ENCODE measurements at regions not wholly inside any gene's neighbourhood (a gene's known extent, or its start where the extent isn't known, plus 50 kb on each side); places are given as distances from the start of the nearest gene placed in this dataset.
"Not testable (repeated sequence)": the region's sequence is repeated elsewhere in the genome, so short reads cannot be mapped to it uniquely, and the experiment has no call there.

DNA sequence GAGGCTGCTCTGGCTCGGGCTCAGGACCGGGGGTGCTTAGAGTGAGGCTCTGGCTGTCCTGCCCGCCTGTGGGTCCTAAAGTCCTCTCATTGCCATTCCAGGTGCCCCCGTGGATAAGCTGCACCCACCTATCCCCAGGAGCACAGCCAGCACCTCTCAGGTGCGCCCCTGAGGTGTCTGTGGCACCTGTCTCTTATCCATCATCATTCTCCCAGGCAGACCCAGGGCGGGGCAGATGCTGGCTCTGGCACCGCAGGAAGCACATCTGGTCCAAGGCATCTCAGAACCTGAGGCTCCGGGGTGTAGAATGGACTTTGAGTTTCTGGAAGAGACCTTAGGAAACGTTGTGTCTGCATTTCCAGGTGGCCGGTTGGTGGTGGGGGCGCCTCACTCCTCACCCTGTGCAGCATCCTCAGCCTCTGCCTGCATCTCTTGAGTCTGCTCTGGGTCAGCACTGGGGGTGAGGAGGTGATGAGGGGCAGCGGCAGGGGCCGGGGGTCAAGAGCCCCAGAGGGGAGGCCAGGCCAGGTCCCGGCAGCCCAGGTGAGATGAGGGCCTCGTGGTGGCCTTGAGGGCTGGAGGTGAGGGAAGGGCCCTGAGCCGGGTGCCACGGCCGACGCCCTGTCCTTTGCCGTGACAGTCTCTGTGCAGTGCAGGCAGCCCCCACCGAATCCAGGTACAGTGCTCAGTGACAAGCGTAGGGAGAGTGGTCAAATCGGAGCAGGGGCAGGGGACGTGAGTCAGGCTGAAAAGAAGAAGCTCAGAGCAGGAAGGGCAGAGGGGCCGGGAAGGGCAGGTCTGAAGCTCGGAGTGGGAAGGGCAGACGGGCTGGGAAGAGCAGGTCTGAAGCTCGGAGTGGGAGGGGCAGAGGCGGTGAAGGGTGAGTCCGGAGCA lies 173.5 kb downstream of the NPIPB11 start:
- H3K36me3 ChIP-seq (ENCODE audit: control insufficient read depth, insufficient read depth, low read length): no peaks in the 10 kb centered on the region; the same call in 1 of the 2 replicates

DNA sequence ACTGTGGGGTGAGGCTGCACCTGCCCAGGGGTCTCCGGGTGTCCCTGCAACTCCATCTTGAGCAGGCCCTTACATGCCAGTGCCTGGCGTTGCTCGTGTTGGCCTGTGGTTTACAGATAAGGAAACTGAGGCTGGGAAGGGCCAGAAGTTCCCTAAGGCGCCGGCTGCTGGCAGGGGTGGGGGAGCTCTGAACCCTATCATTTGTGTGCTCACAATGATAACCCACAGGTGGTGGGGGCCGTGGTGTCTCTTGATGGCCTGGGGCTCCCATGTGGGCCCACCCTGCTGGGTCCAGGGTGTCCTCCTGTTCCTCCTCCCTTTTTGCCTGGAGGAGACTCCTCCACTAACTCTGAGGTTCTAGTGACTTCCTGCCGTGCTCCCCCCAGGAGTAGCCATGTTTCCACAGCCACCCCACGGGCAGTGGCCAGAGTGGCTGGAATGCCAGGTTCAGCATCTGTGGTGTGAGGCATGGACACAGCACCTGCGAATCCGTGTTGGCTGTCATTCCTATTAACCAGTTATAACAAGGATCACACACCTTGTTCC lies 174.3 kb downstream of the NPIPB11 start:
- DNase-seq (ENCODE audit: extremely low read depth, insufficient read length); H3K36me3 ChIP-seq (ENCODE audit: control insufficient read depth, insufficient read depth, low read length); H3K27me3 ChIP-seq (replicated peaks; ENCODE audit: control insufficient read depth, insufficient read depth, low read length); H3K4me3 ChIP-seq (replicated peaks; ENCODE audit: low read depth, low read length): not testable (repeated sequence)

More for the DNA sequence above, 173.5 kb downstream of the NPIPB11 start:
- Histone ChIP-seq H3K4me3 (replicated peaks; ENCODE audit: low read depth, low read length) (no peak overlapping the region), H3K27me3 (replicated peaks; ENCODE audit: control insufficient read depth, insufficient read depth, low read length) (no peaks in the 10 kb centered on the region)
- no peak for TF ChIP-seq CTCF (IDR thresholded peaks at IDR 0.05; ENCODE audit: insufficient read depth, low read length, poor library complexity, severe bottlenecking)
- no peak for DNase-seq (ENCODE audit: extremely low read depth, insufficient read length)

DNA sequence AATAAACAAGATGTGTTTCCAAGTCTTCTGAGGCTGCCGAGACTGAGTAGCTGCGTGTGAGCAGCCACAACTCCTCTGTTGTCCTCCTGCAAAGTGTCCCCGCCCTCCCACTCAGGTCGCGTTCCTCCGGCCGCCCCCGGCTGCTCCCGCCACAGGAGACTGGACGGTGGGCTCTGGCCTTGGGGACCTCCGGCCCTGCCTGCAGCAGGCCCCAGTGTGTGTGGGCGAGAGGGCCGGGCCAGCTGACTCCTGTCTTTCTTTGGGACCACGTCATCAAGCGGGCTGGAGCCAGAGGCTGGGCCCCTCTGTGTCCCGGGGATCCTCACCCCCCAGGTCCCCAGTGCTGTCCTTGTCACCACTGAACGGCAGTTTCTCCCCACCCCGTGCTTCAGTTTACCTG lies 175.3 kb downstream of the NPIPB11 start:
- H3K4me3 ChIP-seq (replicated peaks; ENCODE audit: low read depth, low read length): no peak overlapping the region
- H3K27me3 ChIP-seq (replicated peaks; ENCODE audit: control insufficient read depth, insufficient read depth, low read length): no peaks in the 10 kb centered on the region

GRCh38 chr16:29230671-29231096 lies 175.8 kb downstream of the NPIPB11 start:
- TF ChIP-seq CTCF (IDR thresholded peaks at IDR 0.05; ENCODE audit: insufficient read depth, low read length, poor library complexity, severe bottlenecking): no peak
- no peaks in the 10 kb centered on the region; the same call in 1 of the 2 replicates for H3K36me3 ChIP-seq (ENCODE audit: control insufficient read depth, insufficient read depth, low read length)
- H3K4me3 ChIP-seq (replicated peaks; ENCODE audit: low read depth, low read length): no peak overlapping the region
- H3K27me3 ChIP-seq (replicated peaks; ENCODE audit: control insufficient read depth, insufficient read depth, low read length): no peaks in the 10 kb centered on the region
- no peak for DNase-seq (ENCODE audit: extremely low read depth, insufficient read length)

More for the DNA sequence above, 175.3 kb downstream of the NPIPB11 start:
- DNase-seq (ENCODE audit: extremely low read depth, insufficient read length): no peak
- H3K36me3 ChIP-seq (ENCODE audit: control insufficient read depth, insufficient read depth, low read length): no peaks in the 10 kb centered on the region; the same call in 1 of the 2 replicates
- no peak for TF ChIP-seq CTCF (IDR thresholded peaks at IDR 0.05; ENCODE audit: insufficient read depth, low read length, poor library complexity, severe bottlenecking)

DNA sequence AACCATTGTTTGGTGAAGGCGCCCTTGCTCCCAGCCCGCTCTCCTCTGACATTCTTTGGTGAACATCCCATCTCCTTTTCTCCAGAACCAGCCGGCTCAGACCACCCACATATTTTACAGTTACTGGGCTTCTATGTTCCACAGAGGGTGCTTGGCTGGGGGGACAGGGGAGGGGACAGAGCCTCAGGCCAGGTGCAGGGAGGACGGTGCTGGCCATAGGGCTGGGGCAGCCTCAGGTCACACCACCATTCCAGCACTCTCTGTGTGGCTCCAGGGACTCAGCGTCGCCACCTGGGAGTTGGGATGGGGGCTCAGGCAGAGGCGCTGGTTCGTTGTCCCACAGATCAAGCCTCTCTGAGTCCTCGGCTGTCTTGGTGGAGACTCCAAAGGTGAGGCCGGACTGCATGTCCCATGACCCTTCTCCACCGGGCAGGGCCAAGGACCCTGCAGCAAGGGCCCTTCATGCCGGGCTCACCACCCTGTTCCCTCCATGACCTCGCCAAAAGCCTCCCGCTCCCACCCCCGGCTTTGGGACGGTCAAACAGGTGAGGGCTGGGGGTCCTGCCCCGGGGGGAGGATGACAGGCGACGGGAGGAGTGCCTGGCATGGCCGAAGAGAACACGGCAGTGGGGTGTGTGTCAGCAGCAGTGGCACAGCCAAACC lies 176.4 kb downstream of the NPIPB11 start:
- not testable (repeated sequence) for DNase-seq (ENCODE audit: extremely low read depth, insufficient read length); H3K4me3 ChIP-seq (replicated peaks; ENCODE audit: low read depth, low read length); H3K36me3 ChIP-seq (ENCODE audit: control insufficient read depth, insufficient read depth, low read length); H3K27me3 ChIP-seq (replicated peaks; ENCODE audit: control insufficient read depth, insufficient read depth, low read length)

DNA sequence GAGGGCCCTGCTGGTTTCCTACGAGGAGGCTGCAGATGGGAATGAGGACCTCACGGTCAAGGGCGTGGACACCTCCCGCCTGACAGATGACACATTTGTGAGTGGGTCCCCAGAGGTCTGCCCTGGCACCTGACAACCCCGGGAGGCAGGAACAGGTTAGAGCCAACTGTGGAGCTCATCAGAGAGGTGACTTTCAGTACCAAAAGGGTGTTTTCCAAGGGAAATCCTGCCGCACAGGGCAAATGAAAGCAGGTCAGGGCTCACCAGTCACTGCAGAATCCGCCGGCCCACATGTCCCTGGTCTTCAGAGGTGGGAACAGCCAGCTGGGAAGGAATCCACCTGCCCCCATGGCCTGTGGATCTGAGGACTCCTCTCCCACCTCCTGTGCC lies 176.9 kb downstream of the NPIPB11 start:
- not testable (repeated sequence) for H3K4me3 ChIP-seq (replicated peaks; ENCODE audit: low read depth, low read length); DNase-seq (ENCODE audit: extremely low read depth, insufficient read length); H3K27me3 ChIP-seq (replicated peaks; ENCODE audit: control insufficient read depth, insufficient read depth, low read length); H3K36me3 ChIP-seq (ENCODE audit: control insufficient read depth, insufficient read depth, low read length)

GRCh38 chr16:29228664-29229611 lies 177.6 kb downstream of the NPIPB11 start:
- H3K27me3 ChIP-seq (replicated peaks; ENCODE audit: control insufficient read depth, insufficient read depth, low read length); H3K36me3 ChIP-seq (ENCODE audit: control insufficient read depth, insufficient read depth, low read length); DNase-seq (ENCODE audit: extremely low read depth, insufficient read length); H3K4me3 ChIP-seq (replicated peaks; ENCODE audit: low read depth, low read length): not testable (repeated sequence)
